Suprapubic skin (tissue), 4 donors: ENCODE measurements at regions not wholly inside any gene's neighbourhood (a gene's known extent, or its start where the extent isn't known, plus 50 kb on each side); places are given as distances from the start of the nearest gene placed in this dataset.

Source experiments
- DNase-seq, 2 donors: peaks; one replicate each; pipeline ENCODE4 v3.0.0-alpha.2; 2019; ENCODE audit warnings: low spot score in 2 of 2
- H3K27ac ChIP-seq: fragments of 200-600 bp; sonication (generic); one replicate; pipeline ENCODE4 v1.5.1; 2019
- H3K27me3 ChIP-seq: fragments of 200-600 bp; sonication (generic); one replicate; pipeline ENCODE4 v1.5.1; 2019
- H3K36me3 ChIP-seq: fragments of 200-600 bp; sonication (generic); one replicate; pipeline ENCODE4 v1.5.1; 2019
- H3K4me1 ChIP-seq: fragments of 200-600 bp; sonication (generic); one replicate; pipeline ENCODE4 v1.5.1; 2019
- H3K4me3 ChIP-seq: fragments of 200-600 bp; sonication (generic); one replicate; pipeline ENCODE4 v1.5.1; 2019; ENCODE audit warnings: mild to moderate bottlenecking
- H3K9me3 ChIP-seq: fragments of 200-600 bp; sonication (generic); one replicate; pipeline ENCODE4 v1.5.1; 2019
- EP300 ChIP-seq: sonication (generic); formaldehyde crosslinking; IDR thresholded peaks from one replicate; pipeline ENCODE4 v1.6.1; 2017; ENCODE audit warnings: antibody characterized with exemption
- POLR2A ChIP-seq, 2 donors: fragments of 450-650 bp; IDR thresholded peaks; one replicate each; pipeline ENCODE4 v1.6.1; 2017; ENCODE audit warnings: antibody characterized with exemption in 2 of 2, mild to moderate bottlenecking in 2 of 2, moderate library complexity in 2 of 2
- POLR2AphosphoS5 ChIP-seq, 3 donors: sonication (generic); formaldehyde crosslinking; IDR thresholded peaks; one replicate each; pipeline ENCODE4 v1.6.1; 2017; ENCODE audit warnings: antibody characterized with exemption in 3 of 3
- WGBS: methylation state at CpG from one replicate; pipeline ENCODE4 v1.1.5; 2018; 5-methylcytosine and 5-hydroxymethylcytosine counted together
- TF ChIP-seq, protein P1 (sequence below), 2 donors: fragments of 200-600 bp in 1 of 2; fragments of 450-650 bp in 1 of 2; sonication (generic) in 1 of 2; IDR thresholded peaks; one replicate each; pipeline ENCODE4 v1.5.1; 2016 to 2019; ENCODE audit warnings: antibody characterized with exemption in 2 of 2, mild to moderate bottlenecking in 1 of 2, moderate library complexity in 1 of 2

GRCh38 chr2:37471104-37471503 is 126.7 kb downstream of the QPCT start:
- H3K36me3 ChIP-seq = no peaks in the 10 kb centered on the region
- no peak overlapping the region for H3K27ac ChIP-seq
- no peak overlapping the region for H3K4me3 ChIP-seq
- 83% methylated on average over 1 of the region's 1 CpG for WGBS
- H3K27me3 ChIP-seq = no peaks in the 10 kb centered on the region
- TF ChIP-seq POLR2AphosphoS5 (IDR thresholded peaks at IDR 0.05) = no peak
- TF ChIP-seq, protein P1, sequence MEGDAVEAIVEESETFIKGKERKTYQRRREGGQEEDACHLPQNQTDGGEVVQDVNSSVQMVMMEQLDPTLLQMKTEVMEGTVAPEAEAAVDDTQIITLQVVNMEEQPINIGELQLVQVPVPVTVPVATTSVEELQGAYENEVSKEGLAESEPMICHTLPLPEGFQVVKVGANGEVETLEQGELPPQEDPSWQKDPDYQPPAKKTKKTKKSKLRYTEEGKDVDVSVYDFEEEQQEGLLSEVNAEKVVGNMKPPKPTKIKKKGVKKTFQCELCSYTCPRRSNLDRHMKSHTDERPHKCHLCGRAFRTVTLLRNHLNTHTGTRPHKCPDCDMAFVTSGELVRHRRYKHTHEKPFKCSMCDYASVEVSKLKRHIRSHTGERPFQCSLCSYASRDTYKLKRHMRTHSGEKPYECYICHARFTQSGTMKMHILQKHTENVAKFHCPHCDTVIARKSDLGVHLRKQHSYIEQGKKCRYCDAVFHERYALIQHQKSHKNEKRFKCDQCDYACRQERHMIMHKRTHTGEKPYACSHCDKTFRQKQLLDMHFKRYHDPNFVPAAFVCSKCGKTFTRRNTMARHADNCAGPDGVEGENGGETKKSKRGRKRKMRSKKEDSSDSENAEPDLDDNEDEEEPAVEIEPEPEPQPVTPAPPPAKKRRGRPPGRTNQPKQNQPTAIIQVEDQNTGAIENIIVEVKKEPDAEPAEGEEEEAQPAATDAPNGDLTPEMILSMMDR (IDR thresholded peaks at IDR 0.05) = no peak
- no peak for TF ChIP-seq EP300
- TF ChIP-seq POLR2A (IDR thresholded peaks at IDR 0.05) = no peak
- no peak for DNase-seq
- H3K9me3 ChIP-seq = no peaks in the 10 kb centered on the region
- peaks cover 11% of the 10 kb centered on the region for H3K4me1 ChIP-seq

GRCh38 chr2:37471994-37472393 is 127.6 kb downstream of the QPCT start:
- TF ChIP-seq, protein P1 (IDR thresholded peaks at IDR 0.05) = no peak
- TF ChIP-seq EP300 = no peak
- TF ChIP-seq POLR2A (IDR thresholded peaks at IDR 0.05) = no peak
- TF ChIP-seq POLR2AphosphoS5 (IDR thresholded peaks at IDR 0.05) = no peak
- Histone ChIP-seq H3K4me1 (peaks cover 11% of the 10 kb centered on the region), H3K9me3 (no peaks in the 10 kb centered on the region), H3K27me3 (no peaks in the 10 kb centered on the region), H3K27ac (no peak overlapping the region), H3K36me3 (no peaks in the 10 kb centered on the region), H3K4me3 (no peak overlapping the region)
- WGBS = 41% methylated on average over 1 of the region's 1 CpG
- DNase-seq = no peak

GRCh38 chr2:37472959-37473358 is 128.5 kb downstream of the QPCT start:
- no peaks in the 10 kb centered on the region for H3K36me3 ChIP-seq
- H3K9me3 ChIP-seq = no peaks in the 10 kb centered on the region
- H3K27me3 ChIP-seq = no peaks in the 10 kb centered on the region
- peaks cover 11% of the 10 kb centered on the region for H3K4me1 ChIP-seq
- H3K4me3 ChIP-seq = no peak overlapping the region
- no peak for DNase-seq
- TF ChIP-seq POLR2A (IDR thresholded peaks at IDR 0.05) (no peak), POLR2AphosphoS5 (IDR thresholded peaks at IDR 0.05) (no peak), EP300 (no peak)
- TF ChIP-seq, protein P1 (IDR thresholded peaks at IDR 0.05) = no peak
- WGBS = 30% methylated on average over 2 of the region's 2 CpGs
- H3K27ac ChIP-seq = no peak overlapping the region

- no peak overlapping the region for H3K27ac ChIP-seq
- H3K36me3 ChIP-seq = no peaks in the 10 kb centered on the region
- TF ChIP-seq, protein P1 (IDR thresholded peaks at IDR 0.05) = no peak
- TF ChIP-seq POLR2AphosphoS5 (IDR thresholded peaks at IDR 0.05) (no peak), EP300 (no peak), POLR2A (IDR thresholded peaks at IDR 0.05) (no peak)
- H3K27me3 ChIP-seq = no peaks in the 10 kb centered on the region
- H3K4me1 ChIP-seq = peaks cover 11% of the 10 kb centered on the region
- no peaks in the 10 kb centered on the region for H3K9me3 ChIP-seq
- WGBS = 98% methylated on average over 4 of the region's 4 CpGs
- DNase-seq = no peak
- no peak overlapping the region for H3K4me3 ChIP-seq
Observed at GRCh38 chr2:37476411-37476810, 132.0 kb downstream of the QPCT start.

GRCh38 chr2:37477921-37478320 is 133.5 kb downstream of the QPCT start:
- TF ChIP-seq EP300 (no peak), POLR2A (IDR thresholded peaks at IDR 0.05) (no peak), POLR2AphosphoS5 (IDR thresholded peaks at IDR 0.05) (no peak)
- TF ChIP-seq, protein P1 (IDR thresholded peaks at IDR 0.05) = no peak
- Histone ChIP-seq H3K4me1 (peaks cover 4% of the 10 kb centered on the region), H3K9me3 (no peaks in the 10 kb centered on the region), H3K27me3 (no peaks in the 10 kb centered on the region), H3K27ac (no peak overlapping the region), H3K4me3 (no peak overlapping the region), H3K36me3 (no peaks in the 10 kb centered on the region)
- DNase-seq = no peak
